Gastroesophageal sphincter (tissue), 4 donors: ENCODE measurements at regions not wholly inside any gene's neighbourhood (a gene's known extent, or its start where the extent isn't known, plus 50 kb on each side); places are given as distances from the start of the nearest gene placed in this dataset.
"Not testable (repeated sequence)": the region's sequence is repeated elsewhere in the genome, so short reads cannot be mapped to it uniquely, and the experiment has no call there.

ENCODE experiments used
- ATAC-seq: fragments of 150-250 bp; one replicate; pipeline ENCODE4 v1.9.1; 2016; ENCODE audit warnings: mild to moderate bottlenecking, moderate library complexity
- H3K27ac ChIP-seq, 4 donors: fragments of 200-600 bp; sonication (generic) in 3 of 4; 1 replicate in 3 of 4; 2 replicates in 1 of 4; pipeline ENCODE4 v1.5.1; 2016 to 2019
- H3K27me3 ChIP-seq: fragments of 200-600 bp; sonication (generic); one replicate; pipeline ENCODE4 v1.5.1; 2019
- H3K36me3 ChIP-seq, 2 donors: fragments of 200-600 bp; sonication (generic); one replicate each; pipeline ENCODE4 v1.5.1; 2019; ENCODE audit warnings: control low read depth in 1 of 2
- H3K4me1 ChIP-seq, 3 donors: fragments of 200-600 bp; sonication (generic); 1 replicate in 2 of 3; 2 replicates in 1 of 3; pipeline ENCODE4 v1.5.1; 2016 to 2019; ENCODE audit warnings: control low read depth in 2 of 3
- H3K4me3 ChIP-seq, 2 donors: fragments of 200-600 bp; sonication (generic); one replicate each; pipeline ENCODE4 v1.5.1; 2019; ENCODE audit warnings: mild to moderate bottlenecking in 1 of 2, moderate library complexity in 1 of 2
- H3K9me3 ChIP-seq, 3 donors: fragments of 200-600 bp; sonication (generic); one replicate each; pipeline ENCODE4 v1.5.1; 2017 to 2019; ENCODE audit warnings: control low read depth in 2 of 3
- CTCF ChIP-seq, 4 experiments: fragments of 200-600 bp in 2 of 4; fragments of 450-650 bp in 2 of 4; sonication (generic) in 1 of 4; IDR thresholded peaks; one replicate each; pipeline ENCODE4 v1.5.1; 2017 to 2019; ENCODE audit warnings: antibody characterized with exemption in 4 of 4, mild to moderate bottlenecking in 2 of 4, moderate library complexity in 2 of 4
- EP300 ChIP-seq: sonication (generic); formaldehyde crosslinking; IDR thresholded peaks from one replicate; pipeline ENCODE4 v1.6.1; 2017; ENCODE audit warnings: antibody characterized with exemption, mild to moderate bottlenecking
- POLR2A ChIP-seq, 2 donors: fragments of 450-650 bp; IDR thresholded peaks; one replicate each; pipeline ENCODE4 v1.6.1; 2017; ENCODE audit warnings: antibody characterized with exemption in 2 of 2, mild to moderate bottlenecking in 2 of 2, moderate library complexity in 1 of 2
- POLR2AphosphoS5 ChIP-seq: sonication (generic); formaldehyde crosslinking; IDR thresholded peaks from one replicate; pipeline ENCODE4 v1.6.1; 2017; ENCODE audit warnings: antibody characterized with exemption
- WGBS, 2 donors: methylation state at CpG; one replicate each; pipeline ENCODE4 v1.1.5; 2018; ENCODE audit warnings: low coverage in 1 of 2; 5-methylcytosine and 5-hydroxymethylcytosine counted together

GRCh38 chr2:17355608-17356329 is 162.5 kb downstream of the RAD51AP2 start:
- peak overlapping the region in 1 of 4 donors; percentile 9 for H3K27ac ChIP-seq
- ATAC-seq = no peak
- WGBS, 2 donors = 37% methylated on average over 6 of the region's 6 CpGs
- no peak for TF ChIP-seq CTCF (IDR thresholded peaks at IDR 0.05)
- TF ChIP-seq POLR2A (IDR thresholded peaks at IDR 0.05) = no peak
- no peak for TF ChIP-seq POLR2AphosphoS5
- no peak for TF ChIP-seq EP300
- H3K4me1 ChIP-seq = peaks cover 0 to 6% (median 0%) of the 10 kb centered on the region in 3 donors
- H3K9me3 ChIP-seq = no peaks in the 10 kb centered on the region
- H3K36me3 ChIP-seq = no peaks in the 10 kb centered on the region
- H3K27me3 ChIP-seq = no peaks in the 10 kb centered on the region
- no peak overlapping the region for H3K4me3 ChIP-seq

DNA sequence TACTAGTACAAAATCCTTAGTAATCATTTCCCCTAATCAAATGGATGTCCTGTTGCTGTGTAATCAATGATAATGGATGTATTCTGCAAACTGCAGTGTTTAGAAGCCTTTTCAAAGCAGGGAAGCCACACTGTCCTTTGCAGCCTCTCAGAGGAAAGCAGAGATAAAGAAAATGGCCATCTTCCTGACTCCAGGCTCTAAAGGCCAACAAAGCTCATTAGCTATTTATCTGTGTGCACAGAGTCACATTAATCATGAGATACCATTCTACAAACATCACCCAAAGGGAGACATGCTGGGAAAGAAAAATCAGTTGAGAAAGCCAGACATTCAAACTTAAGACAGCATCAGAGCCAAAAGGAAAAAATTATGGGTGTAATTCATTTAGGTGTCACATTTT is 165.0 kb downstream of the RAD51AP2 start:
- H3K27ac ChIP-seq = no peak overlapping the region
- no peaks in the 10 kb centered on the region for H3K36me3 ChIP-seq
- H3K9me3 ChIP-seq = no peaks in the 10 kb centered on the region
- peaks cover 0 to 6% (median 0%) of the 10 kb centered on the region in 3 donors for H3K4me1 ChIP-seq
- no peaks in the 10 kb centered on the region for H3K27me3 ChIP-seq
- TF ChIP-seq POLR2AphosphoS5 (no peak), CTCF (IDR thresholded peaks at IDR 0.05) (no peak)
- no peak for ATAC-seq
- no peak overlapping the region for H3K4me3 ChIP-seq

DNA sequence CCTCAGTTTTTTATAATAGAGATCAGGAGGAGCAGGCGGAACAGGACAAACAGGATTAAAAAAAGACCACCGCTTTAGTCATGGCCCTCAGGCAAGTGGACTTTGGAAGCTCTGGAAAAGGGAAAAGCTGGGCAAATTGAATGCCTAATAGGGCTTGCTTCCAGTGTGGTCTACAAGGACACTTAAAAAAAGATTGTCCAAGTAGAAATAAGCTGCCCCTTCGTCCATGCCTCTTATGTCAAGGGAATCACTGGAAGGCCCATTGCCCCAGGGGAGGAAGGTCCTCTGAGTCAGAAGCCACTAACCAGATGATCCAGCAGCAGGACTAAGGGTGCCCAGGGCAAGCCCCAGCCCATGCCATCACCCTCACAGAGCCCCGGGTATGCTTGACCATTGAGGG is 175.5 kb downstream of the RAD51AP2 start:
- not testable (repeated sequence) for H3K4me1 ChIP-seq
- 77 to 84% methylated on average over 2 to 3 of the region's 4 CpGs for WGBS, 2 donors

GRCh38 chr2:17337507-17337906 is 180.7 kb downstream of the RAD51AP2 start:
- H3K4me3 ChIP-seq = no peak overlapping the region
- no peak overlapping the region for H3K27ac ChIP-seq
- ATAC-seq = no peak
- TF ChIP-seq POLR2A (IDR thresholded peaks at IDR 0.05) (no peak), EP300 (no peak), CTCF (IDR thresholded peaks at IDR 0.05) (no peak), POLR2AphosphoS5 (no peak)
- no peaks in the 10 kb centered on the region for H3K27me3 ChIP-seq
- WGBS, 2 donors = 76 to 100% methylated on average over 1 to 3 of the region's 3 CpGs
- H3K4me1 ChIP-seq = no peaks in the 10 kb centered on the region
- no peaks in the 10 kb centered on the region for H3K9me3 ChIP-seq
- no peaks in the 10 kb centered on the region for H3K36me3 ChIP-seq

More for the DNA sequence above, 175.5 kb downstream of the RAD51AP2 start:
- not testable (repeated sequence) for H3K9me3 ChIP-seq, H3K27me3 ChIP-seq, ATAC-seq, H3K4me3 ChIP-seq, H3K27ac ChIP-seq, H3K36me3 ChIP-seq

- Histone ChIP-seq H3K4me1 (no peaks in the 10 kb centered on the region), H3K4me3 (no peak overlapping the region), H3K27me3 (no peaks in the 10 kb centered on the region), H3K36me3 (no peaks in the 10 kb centered on the region), H3K9me3 (no peaks in the 10 kb centered on the region), H3K27ac (no peak overlapping the region)
- TF ChIP-seq POLR2A (IDR thresholded peaks at IDR 0.05) = no peak
- no peak for TF ChIP-seq EP300
- no peak for TF ChIP-seq CTCF (IDR thresholded peaks at IDR 0.05)
- no peak for TF ChIP-seq POLR2AphosphoS5
- 71 to 80% methylated on average over 1 to 2 of the region's 2 CpGs for WGBS, 2 donors
- no peak for ATAC-seq
Observed at GRCh38 chr2:17336458-17336857, 181.8 kb downstream of the RAD51AP2 start.
